GM21528 (cell line): ENCODE measurements at regions not wholly inside any gene's neighbourhood (a gene's known extent, or its start where the extent isn't known, plus 50 kb on each side); places are given as distances from the start of the nearest gene placed in this dataset.
"Not testable (repeated sequence)": the region's sequence is repeated elsewhere in the genome, so short reads cannot be mapped to it uniquely, and the experiment has no call there.

ENCODE experiments used
- ATAC-seq: cut with Tn5 transposase; IDR thresholded peaks from one replicate; pipeline ENCODE4 v1.9.1; 2021; ENCODE audit warnings: mild to moderate bottlenecking, moderate library complexity; ENCODE audit not compliant: unreplicated experiment, low FRiP score

- no peak for ATAC-seq
These were observed 187.5 kb upstream of the KL start for GRCh38 chr13:32828711-32829110.

GRCh38 chr13:32829269-32829668 lies 187.0 kb upstream of the KL start:
- ATAC-seq: no peak

- no peak for ATAC-seq
These were observed 186.4 kb upstream of the KL start for GRCh38 chr13:32829676-32830335.

GRCh38 chr13:32830336-32831031 lies 185.7 kb upstream of the KL start:
- no peak for ATAC-seq

- ATAC-seq: no peak
These were observed 178.8 kb upstream of the KL start for GRCh38 chr13:32837307-32837972.

GRCh38 chr13:32837973-32838927 lies 178.0 kb upstream of the KL start:
- ATAC-seq: no peak

- ATAC-seq: peak; percentile 81
These were observed 177.3 kb upstream of the KL start for GRCh38 chr13:32838945-32839344.

GRCh38 chr13:32840113-32840512 lies 176.1 kb upstream of the KL start:
- ATAC-seq: no peak

GRCh38 chr13:32840989-32841713 lies 175.1 kb upstream of the KL start:
- ATAC-seq: no peak

- no peak for ATAC-seq
These were observed 170.0 kb upstream of the KL start for GRCh38 chr13:32845952-32846950.

- ATAC-seq: not testable (repeated sequence)
These were observed 168.2 kb upstream of the KL start for GRCh38 chr13:32847976-32848375.

- ATAC-seq: no peak
These were observed 166.9 kb upstream of the KL start for GRCh38 chr13:32849369-32849768.

- no peak for ATAC-seq
These were observed 165.7 kb upstream of the KL start for GRCh38 chr13:32850316-32851052.

GRCh38 chr13:32851083-32852069 lies 164.8 kb upstream of the KL start:
- no peak for ATAC-seq

- ATAC-seq: no peak
These were observed 163.7 kb upstream of the KL start for GRCh38 chr13:32852526-32852925.

- no peak for ATAC-seq
These were observed 159.1 kb upstream of the KL start for GRCh38 chr13:32857077-32857476.

- ATAC-seq: no peak
These were observed 158.5 kb upstream of the KL start for GRCh38 chr13:32857689-32858088.
